NCI-H2029 (cell line): ENCODE measurements at regions not wholly inside any gene's neighbourhood (a gene's known extent, or its start where the extent isn't known, plus 50 kb on each side); places are given as distances from the start of the nearest gene placed in this dataset.

Experiments
- DNase-seq: peaks from one replicate; lab custom pipeline; 2025; lab: John Stamatoyannopoulos, UW

GRCh38 chr6:119602215-119603178 lies 252.9 kb upstream of the MAN1A1 start:
- no peak for DNase-seq

- DNase-seq, result no peak
Observed at GRCh38 chr6:119598883-119599282, 249.3 kb upstream of the MAN1A1 start.

GRCh38 chr6:119594907-119595306 lies 245.3 kb upstream of the MAN1A1 start:
- no peak for DNase-seq

GRCh38 chr6:119591235-119591634 lies 241.7 kb upstream of the MAN1A1 start:
- no peak for DNase-seq

- no peak for DNase-seq
Observed at GRCh38 chr6:119590066-119590465, 240.5 kb upstream of the MAN1A1 start.

GRCh38 chr6:119587537-119587936 lies 238.0 kb upstream of the MAN1A1 start:
- DNase-seq, result no peak

- no peak for DNase-seq
Observed at GRCh38 chr6:119586250-119586882, 236.8 kb upstream of the MAN1A1 start.

- no peak for DNase-seq
Observed at GRCh38 chr6:119584088-119584487, 234.5 kb upstream of the MAN1A1 start.

- DNase-seq, result no peak
Observed at GRCh38 chr6:119581220-119581619, 231.7 kb upstream of the MAN1A1 start.

- no peak for DNase-seq
Observed at GRCh38 chr6:119575721-119576120, 226.2 kb upstream of the MAN1A1 start.

- no peak for DNase-seq
Observed at GRCh38 chr6:119568580-119568979, 219.0 kb upstream of the MAN1A1 start.

- DNase-seq, result no peak
Observed at GRCh38 chr6:119566546-119567260, 217.1 kb upstream of the MAN1A1 start.

- DNase-seq, result no peak
Observed at GRCh38 chr6:119565893-119566292, 216.3 kb upstream of the MAN1A1 start.

- no peak for DNase-seq
Observed at GRCh38 chr6:119562168-119562567, 212.6 kb upstream of the MAN1A1 start.

GRCh38 chr6:119559586-119559985 lies 210.0 kb upstream of the MAN1A1 start:
- no peak for DNase-seq

- DNase-seq, result no peak
Observed at GRCh38 chr6:119557239-119557638, 207.7 kb upstream of the MAN1A1 start.

- no peak for DNase-seq
Observed at GRCh38 chr6:119552021-119552420, 202.5 kb upstream of the MAN1A1 start.

- no peak for DNase-seq
Observed at GRCh38 chr6:119547024-119547423, 197.5 kb upstream of the MAN1A1 start.

GRCh38 chr6:119545245-119545644 lies 195.7 kb upstream of the MAN1A1 start:
- DNase-seq, result no peak

GRCh38 chr6:119544325-119545175 lies 195.0 kb upstream of the MAN1A1 start:
- no peak for DNase-seq

- no peak for DNase-seq
Observed at GRCh38 chr6:119543332-119543731, 193.8 kb upstream of the MAN1A1 start.

GRCh38 chr6:119542037-119542436 lies 192.5 kb upstream of the MAN1A1 start:
- no peak for DNase-seq
